Rectal smooth muscle tissue (tissue), 1 donor: ENCODE measurements at regions not wholly inside any gene's neighbourhood (a gene's known extent, or its start where the extent isn't known, plus 50 kb on each side); places are given as distances from the start of the nearest gene placed in this dataset.
"Not testable (repeated sequence)": the region's sequence is repeated elsewhere in the genome, so short reads cannot be mapped to it uniquely, and the experiment has no call there.

Source experiments
- H3K27ac ChIP-seq: one replicate; pipeline ENCODE4 v1.7.0; 2013; ENCODE audit warnings: low read depth, low read length, inconsistent platforms
- H3K27me3 ChIP-seq: one replicate; pipeline ENCODE4 v1.7.0; 2013; ENCODE audit warnings: low read length; ENCODE audit not compliant: control insufficient read depth, insufficient read depth
- H3K36me3 ChIP-seq: one replicate; pipeline ENCODE4 v1.7.0; 2013; ENCODE audit warnings: low read length; ENCODE audit not compliant: control insufficient read depth, insufficient read depth
- H3K4me1 ChIP-seq: one replicate; pipeline ENCODE4 v1.7.0; 2013; ENCODE audit warnings: low read length; ENCODE audit not compliant: control insufficient read depth, insufficient read depth
- H3K4me3 ChIP-seq: one replicate; pipeline ENCODE4 v1.7.0; 2013; ENCODE audit warnings: low read length
- H3K9ac ChIP-seq: one replicate; pipeline ENCODE4 v1.7.0; 2013; ENCODE audit warnings: low read length

DNA sequence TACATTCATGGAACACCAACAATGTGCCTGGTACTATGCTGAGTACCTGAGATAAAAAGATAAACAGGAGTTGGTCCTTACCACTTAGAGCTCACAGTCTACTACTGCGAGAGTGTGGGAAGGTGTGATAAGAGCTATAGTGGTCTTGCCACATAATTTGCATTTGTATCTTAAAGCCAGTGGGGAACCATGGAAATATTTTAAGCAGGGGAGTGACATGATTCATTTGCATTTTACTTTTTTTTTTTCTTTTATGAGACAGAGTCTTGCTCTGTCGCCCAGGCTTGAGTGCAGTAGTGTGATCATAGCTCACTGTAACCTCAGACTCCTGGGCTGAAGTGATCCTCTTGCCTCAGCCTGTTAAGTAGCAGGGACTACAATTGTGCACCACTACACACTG is 53.6 kb downstream of the SRGAP2 start:
- not testable (repeated sequence) for H3K27me3 ChIP-seq, H3K36me3 ChIP-seq, H3K27ac ChIP-seq, H3K4me1 ChIP-seq, H3K4me3 ChIP-seq, H3K9ac ChIP-seq

DNA sequence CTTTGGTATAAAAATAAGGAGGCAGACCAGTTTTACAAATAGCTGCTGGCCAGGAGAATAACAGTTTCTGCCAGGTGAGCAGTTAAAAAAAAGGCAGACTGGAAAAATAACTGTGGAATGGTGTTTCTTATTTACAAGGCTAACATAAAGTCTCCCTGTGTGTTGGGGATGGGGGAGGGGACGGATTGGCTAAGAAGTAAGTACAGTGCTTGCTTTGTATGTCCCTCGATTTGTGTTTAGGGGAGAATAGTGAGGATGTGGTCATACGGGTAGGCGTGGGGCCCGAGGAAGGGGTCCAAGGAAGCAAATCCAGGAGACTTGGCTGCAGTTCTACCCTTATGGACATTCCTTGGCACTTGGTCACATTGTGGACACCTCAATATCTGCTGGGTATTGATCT is 58.1 kb downstream of the SRGAP2 start:
- not testable (repeated sequence) for H3K36me3 ChIP-seq, H3K27me3 ChIP-seq, H3K27ac ChIP-seq, H3K9ac ChIP-seq, H3K4me1 ChIP-seq, H3K4me3 ChIP-seq

GRCh38 chr1:206262424-206262823 is 59.1 kb downstream of the SRGAP2 start:
- not testable (repeated sequence) for H3K4me1 ChIP-seq, H3K27me3 ChIP-seq, H3K4me3 ChIP-seq, H3K9ac ChIP-seq, H3K27ac ChIP-seq, H3K36me3 ChIP-seq

DNA sequence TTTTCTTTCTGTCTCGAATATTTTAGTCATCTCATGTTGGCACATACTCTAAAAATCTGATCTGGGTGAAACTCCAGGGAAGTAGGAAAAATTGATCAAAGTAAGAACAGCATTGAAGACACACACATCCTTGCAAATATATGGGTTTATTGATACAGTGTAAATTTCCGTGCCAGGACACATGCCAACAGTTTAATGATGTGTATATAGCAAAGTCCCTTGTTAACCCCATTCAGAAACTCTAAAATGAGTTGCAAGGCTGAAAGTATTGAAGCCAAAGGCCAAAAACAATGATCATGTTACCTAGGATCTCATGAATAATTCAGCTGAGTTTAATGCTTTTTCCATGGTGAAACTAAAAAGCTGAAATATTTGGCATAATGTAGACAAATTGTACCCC is 61.6 kb downstream of the SRGAP2 start:
- not testable (repeated sequence) for H3K4me3 ChIP-seq, H3K27ac ChIP-seq, H3K36me3 ChIP-seq, H3K27me3 ChIP-seq, H3K4me1 ChIP-seq, H3K9ac ChIP-seq

- H3K36me3 ChIP-seq, H3K4me1 ChIP-seq, H3K9ac ChIP-seq, H3K27me3 ChIP-seq, H3K4me3 ChIP-seq, H3K27ac ChIP-seq: not testable (repeated sequence)
Observed at GRCh38 chr1:206271153-206271552, 67.8 kb downstream of the SRGAP2 start.

GRCh38 chr1:206273104-206273503 is 69.8 kb downstream of the SRGAP2 start:
- not testable (repeated sequence) for H3K9ac ChIP-seq, H3K36me3 ChIP-seq, H3K4me3 ChIP-seq, H3K27ac ChIP-seq, H3K4me1 ChIP-seq, H3K27me3 ChIP-seq

- H3K4me1 ChIP-seq, H3K36me3 ChIP-seq, H3K27ac ChIP-seq, H3K4me3 ChIP-seq, H3K27me3 ChIP-seq, H3K9ac ChIP-seq: not testable (repeated sequence)
Observed at GRCh38 chr1:206276143-206276542, 72.8 kb downstream of the SRGAP2 start.

GRCh38 chr1:206278683-206279082 is 75.3 kb downstream of the SRGAP2 start:
- not testable (repeated sequence) for H3K4me3 ChIP-seq, H3K36me3 ChIP-seq, H3K4me1 ChIP-seq, H3K27ac ChIP-seq, H3K27me3 ChIP-seq, H3K9ac ChIP-seq

DNA sequence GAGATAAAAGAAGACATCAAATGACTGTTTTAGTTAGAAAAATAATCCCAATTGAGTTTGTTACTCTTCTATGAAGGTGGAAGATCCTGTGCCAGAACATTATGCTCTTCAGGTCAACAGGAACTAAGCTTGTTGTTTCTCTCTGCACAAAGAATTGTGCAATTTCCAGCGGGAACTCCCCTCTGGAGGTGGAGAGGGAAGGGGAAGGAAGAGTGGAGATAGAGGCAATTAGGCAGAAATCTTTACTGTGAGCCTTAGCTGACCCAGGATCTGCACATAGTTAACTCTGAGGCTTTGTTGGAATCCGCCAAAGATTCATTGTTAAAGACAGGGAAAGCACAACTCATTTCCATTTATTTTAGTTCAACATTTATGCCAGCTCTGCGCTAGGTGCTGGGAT is 77.3 kb downstream of the SRGAP2 start:
- H3K27ac ChIP-seq, H3K36me3 ChIP-seq, H3K27me3 ChIP-seq, H3K4me1 ChIP-seq, H3K9ac ChIP-seq, H3K4me3 ChIP-seq: not testable (repeated sequence)

DNA sequence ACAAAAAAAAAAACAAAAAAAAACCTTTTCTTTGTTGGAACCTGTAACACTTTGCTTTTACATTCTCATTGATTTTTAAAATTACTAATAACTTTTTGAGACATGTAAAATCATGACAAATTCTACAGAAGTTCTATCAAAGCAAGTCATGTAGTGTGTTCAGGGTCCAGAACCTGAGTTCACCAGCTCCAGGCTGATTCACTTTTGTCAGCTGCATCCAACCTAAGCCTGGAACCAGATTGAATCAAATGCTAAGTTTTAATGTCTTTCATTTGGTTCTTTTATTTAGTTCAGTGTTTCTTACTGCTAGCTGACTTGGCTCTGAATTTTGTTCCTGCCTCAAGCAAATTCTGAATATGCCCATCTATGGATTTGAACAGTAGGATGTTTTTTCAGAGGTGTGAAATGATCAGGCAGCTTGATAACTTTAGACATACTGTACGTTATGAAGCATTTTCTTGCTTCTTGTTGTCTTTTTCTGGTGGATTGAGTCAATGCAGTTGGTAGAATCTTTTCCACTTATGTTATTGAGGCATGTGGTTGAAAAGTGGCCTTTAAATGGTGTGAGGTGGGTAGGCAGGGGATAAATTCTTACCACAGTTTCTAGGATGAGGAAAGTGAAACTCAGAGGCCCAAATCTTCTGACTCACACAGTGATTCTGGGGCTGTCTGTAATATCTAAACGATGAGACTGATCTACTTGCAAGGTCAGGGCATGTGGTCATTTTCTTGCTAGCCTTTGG is 78.7 kb downstream of the SRGAP2 start:
- not testable (repeated sequence) for H3K27ac ChIP-seq, H3K36me3 ChIP-seq, H3K9ac ChIP-seq, H3K4me1 ChIP-seq, H3K4me3 ChIP-seq, H3K27me3 ChIP-seq

DNA sequence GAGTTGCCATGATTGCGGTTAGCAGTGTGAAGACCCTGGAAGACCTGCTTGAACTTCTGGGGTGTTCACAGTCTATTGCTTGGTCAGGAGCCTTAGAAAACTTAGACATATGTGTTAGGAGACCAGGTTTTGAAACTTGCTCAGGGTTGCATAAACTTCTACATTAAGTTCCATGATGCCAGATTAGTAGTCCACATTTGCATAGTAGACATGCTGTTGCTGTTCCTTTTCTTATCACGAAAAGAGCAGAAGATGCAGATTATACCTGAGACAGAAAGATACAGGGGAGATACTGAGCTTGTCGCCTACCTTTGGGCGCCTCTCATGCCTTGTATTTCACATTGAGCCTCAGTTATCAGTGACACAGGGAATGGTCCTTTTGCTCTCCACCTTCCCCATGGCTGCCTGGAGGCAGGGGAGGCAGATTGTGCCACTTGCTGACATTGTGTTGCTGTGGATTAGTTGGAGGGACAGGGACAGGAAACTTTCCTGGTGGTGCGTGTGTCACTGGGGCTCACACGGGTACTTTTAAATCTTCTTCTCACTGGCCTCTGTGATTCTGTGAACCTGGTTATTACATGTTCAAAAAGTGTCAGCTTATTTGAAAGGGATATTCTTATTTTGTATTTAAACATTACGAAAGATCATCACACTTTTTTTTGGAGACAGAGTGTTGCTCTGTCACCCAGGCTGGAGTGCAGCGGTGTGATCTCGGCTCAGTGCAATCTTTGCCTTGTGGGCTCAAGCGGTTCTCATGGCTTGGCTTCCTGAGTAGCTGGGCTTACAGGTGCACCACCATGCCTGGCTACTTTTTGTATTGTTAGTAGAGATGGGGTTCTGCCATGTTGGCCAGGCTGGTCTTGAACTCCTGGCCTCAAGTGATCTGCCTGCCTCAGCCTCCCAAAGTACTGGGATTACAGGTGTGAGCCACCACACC is 82.0 kb downstream of the SRGAP2 start:
- H3K36me3 ChIP-seq, H3K27me3 ChIP-seq, H3K4me3 ChIP-seq, H3K27ac ChIP-seq, H3K4me1 ChIP-seq, H3K9ac ChIP-seq: not testable (repeated sequence)

DNA sequence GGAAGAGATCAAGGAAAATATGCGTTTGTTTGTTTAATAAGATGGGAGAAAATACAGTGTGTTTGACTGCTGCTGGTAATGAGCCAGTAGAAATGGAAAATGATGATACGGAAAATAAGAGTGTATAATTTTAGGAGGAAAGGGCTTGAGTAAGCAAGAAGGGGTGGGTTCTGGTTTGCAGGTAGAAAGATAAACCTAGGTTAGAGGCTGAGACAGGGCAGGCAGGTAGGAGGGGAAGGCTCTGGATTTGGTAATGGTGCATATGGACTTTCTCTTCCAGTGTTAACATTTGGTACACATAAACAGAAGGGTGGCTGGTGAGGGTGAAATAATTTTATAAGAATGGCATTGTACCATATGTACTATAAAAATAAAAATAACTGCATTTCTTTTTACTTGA is 84.4 kb downstream of the SRGAP2 start:
- H3K27me3 ChIP-seq, H3K9ac ChIP-seq, H3K27ac ChIP-seq, H3K36me3 ChIP-seq, H3K4me1 ChIP-seq, H3K4me3 ChIP-seq: not testable (repeated sequence)

- H3K36me3 ChIP-seq, H3K4me1 ChIP-seq, H3K27me3 ChIP-seq, H3K4me3 ChIP-seq, H3K9ac ChIP-seq, H3K27ac ChIP-seq: not testable (repeated sequence)
Observed at GRCh38 chr1:206288453-206288852, 85.1 kb downstream of the SRGAP2 start.
